ENCODE measurements at regions not wholly inside any gene's neighbourhood (a gene's known extent, or its start where the extent isn't known, plus 50 kb on each side); places are given as distances from the start of the nearest gene placed in this dataset.

DNA sequence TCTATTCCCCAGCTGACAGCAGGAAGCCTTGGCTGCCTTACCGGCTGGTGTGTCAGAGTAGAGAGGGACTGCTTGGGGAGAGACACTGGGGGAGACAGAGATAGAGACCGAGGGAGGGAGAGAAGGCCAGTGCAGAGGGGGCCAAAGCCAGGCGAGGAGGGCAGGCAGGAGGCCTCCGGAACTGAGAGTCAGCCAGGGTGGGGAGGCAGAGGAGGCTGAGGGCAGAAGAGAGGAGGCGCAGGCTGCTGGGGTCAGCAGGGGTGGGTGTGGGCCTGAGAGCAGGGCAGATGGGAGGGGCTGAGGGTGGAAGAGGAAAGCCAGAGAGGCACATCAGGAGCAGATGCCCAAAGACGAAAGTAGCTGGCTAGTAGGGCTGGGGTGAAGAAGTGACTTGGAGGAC, 57.2 kb upstream of the PAX2 start:
- TF ChIP-seq NFIC (IDR thresholded peaks at IDR 0.05) (no peak), CEBPB (IDR thresholded peaks at IDR 0.05) (no peak), RAD21 (IDR thresholded peaks at IDR 0.05; ENCODE audit: low read depth) (no peak), CREB1 (IDR thresholded peaks at IDR 0.05; ENCODE audit: low read depth) (no peak), EP300 (IDR thresholded peaks at IDR 0.05; ENCODE audit: borderline replicate concordance) (no peak), TCF12 (IDR thresholded peaks at IDR 0.05; ENCODE audit: low read depth) (no peak), TEAD4 (IDR thresholded peaks at IDR 0.05) (no peak)
- TF ChIP-seq, protein P1, sequence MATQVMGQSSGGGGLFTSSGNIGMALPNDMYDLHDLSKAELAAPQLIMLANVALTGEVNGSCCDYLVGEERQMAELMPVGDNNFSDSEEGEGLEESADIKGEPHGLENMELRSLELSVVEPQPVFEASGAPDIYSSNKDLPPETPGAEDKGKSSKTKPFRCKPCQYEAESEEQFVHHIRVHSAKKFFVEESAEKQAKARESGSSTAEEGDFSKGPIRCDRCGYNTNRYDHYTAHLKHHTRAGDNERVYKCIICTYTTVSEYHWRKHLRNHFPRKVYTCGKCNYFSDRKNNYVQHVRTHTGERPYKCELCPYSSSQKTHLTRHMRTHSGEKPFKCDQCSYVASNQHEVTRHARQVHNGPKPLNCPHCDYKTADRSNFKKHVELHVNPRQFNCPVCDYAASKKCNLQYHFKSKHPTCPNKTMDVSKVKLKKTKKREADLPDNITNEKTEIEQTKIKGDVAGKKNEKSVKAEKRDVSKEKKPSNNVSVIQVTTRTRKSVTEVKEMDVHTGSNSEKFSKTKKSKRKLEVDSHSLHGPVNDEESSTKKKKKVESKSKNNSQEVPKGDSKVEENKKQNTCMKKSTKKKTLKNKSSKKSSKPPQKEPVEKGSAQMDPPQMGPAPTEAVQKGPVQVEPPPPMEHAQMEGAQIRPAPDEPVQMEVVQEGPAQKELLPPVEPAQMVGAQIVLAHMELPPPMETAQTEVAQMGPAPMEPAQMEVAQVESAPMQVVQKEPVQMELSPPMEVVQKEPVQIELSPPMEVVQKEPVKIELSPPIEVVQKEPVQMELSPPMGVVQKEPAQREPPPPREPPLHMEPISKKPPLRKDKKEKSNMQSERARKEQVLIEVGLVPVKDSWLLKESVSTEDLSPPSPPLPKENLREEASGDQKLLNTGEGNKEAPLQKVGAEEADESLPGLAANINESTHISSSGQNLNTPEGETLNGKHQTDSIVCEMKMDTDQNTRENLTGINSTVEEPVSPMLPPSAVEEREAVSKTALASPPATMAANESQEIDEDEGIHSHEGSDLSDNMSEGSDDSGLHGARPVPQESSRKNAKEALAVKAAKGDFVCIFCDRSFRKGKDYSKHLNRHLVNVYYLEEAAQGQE (IDR thresholded peaks at IDR 0.05; ENCODE audit: low read depth) = no peak
- TF ChIP-seq, protein P2, sequence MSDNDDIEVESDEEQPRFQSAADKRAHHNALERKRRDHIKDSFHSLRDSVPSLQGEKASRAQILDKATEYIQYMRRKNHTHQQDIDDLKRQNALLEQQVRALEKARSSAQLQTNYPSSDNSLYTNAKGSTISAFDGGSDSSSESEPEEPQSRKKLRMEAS (IDR thresholded peaks at IDR 0.05) = no peak

Measured in Ishikawa (cell line).